Neural progenitor cell (in vitro differentiated cells): ENCODE measurements at regions not wholly inside any gene's neighbourhood (a gene's known extent, or its start where the extent isn't known, plus 50 kb on each side); places are given as distances from the start of the nearest gene placed in this dataset.

ENCODE experiments used
- DNase-seq: peaks from one replicate; pipeline ENCODE4 v3.0.0-alpha.2; 2016; ENCODE audit warnings: low spot score
- H2AFZ ChIP-seq: fragments of 200-600 bp; sonication (generic); replicated peaks from 2 replicates; pipeline ENCODE4 v1.6.1; 2016; ENCODE audit warnings: antibody characterized with exemption
- H3F3A ChIP-seq: fragments of 200-600 bp; sonication (generic); 2 replicates; pipeline ENCODE4 v1.6.1; 2016; ENCODE audit warnings: antibody characterized with exemption, low read depth
- H3K27ac ChIP-seq: fragments of 200-600 bp; sonication (generic); 2 replicates; pipeline ENCODE4 v1.5.1; 2016; ENCODE audit warnings: mild to moderate bottlenecking
- H3K27me3 ChIP-seq: fragments of 200-600 bp; sonication (generic); 2 replicates; pipeline ENCODE4 v1.6.1; 2016; ENCODE audit warnings: mild to moderate bottlenecking, moderate library complexity
- H3K36me3 ChIP-seq: fragments of 200-600 bp; sonication (generic); 2 replicates; pipeline ENCODE4 v1.5.1; 2016
- H3K4me1 ChIP-seq: fragments of 200-600 bp; sonication (generic); 2 replicates; pipeline ENCODE4 v1.6.1; 2016; ENCODE audit warnings: mixed run types
- H3K4me2 ChIP-seq: fragments of 200-600 bp; sonication (generic); 2 replicates; pipeline ENCODE4 v1.6.1; 2016
- H3K4me3 ChIP-seq: fragments of 200-600 bp; sonication (generic); 2 replicates; pipeline ENCODE4 v1.5.1; 2016
- H3K79me2 ChIP-seq: fragments of 200-600 bp; sonication (generic); 2 replicates; pipeline ENCODE4 v1.6.1; 2016; ENCODE audit warnings: low read depth
- H3K9ac ChIP-seq: fragments of 200-600 bp; sonication (generic); 2 replicates; pipeline ENCODE4 v1.6.1; 2016
- H3K9me3 ChIP-seq: fragments of 200-600 bp; sonication (generic); 2 replicates; pipeline ENCODE4 v1.5.1; 2016; ENCODE audit warnings: low read depth
- H4K20me1 ChIP-seq: fragments of 200-600 bp; sonication (generic); 2 replicates; pipeline ENCODE4 v1.6.1; 2016; ENCODE audit warnings: low read depth
- H3K27ac Mint-ChIP-seq: 3 replicates; pipeline ENCODE4 v1.8.0; 2021; ENCODE audit warnings: mixed read lengths
- H3K27me3 Mint-ChIP-seq: 2 replicates; pipeline ENCODE4 v1.8.0; 2022; ENCODE audit warnings: low read depth, mild to moderate bottlenecking, inconsistent platforms, moderate library complexity, mixed read lengths; ENCODE audit not compliant: insufficient read depth
- H3K36me3 Mint-ChIP-seq: 3 replicates; pipeline ENCODE4 v1.8.0; 2021; ENCODE audit warnings: mixed read lengths
- H3K4me1 Mint-ChIP-seq: 3 replicates; pipeline ENCODE4 v1.8.0; 2021; ENCODE audit warnings: mixed read lengths
- H3K4me3 Mint-ChIP-seq: 3 replicates; pipeline ENCODE4 v1.8.0; 2021; ENCODE audit warnings: mild to moderate bottlenecking, moderate library complexity, mixed read lengths
- H3K9me3 Mint-ChIP-seq: 3 replicates; pipeline ENCODE4 v1.8.0; 2020; ENCODE audit warnings: mixed read lengths
- EZH2 ChIP-seq: fragments of 200-600 bp; sonication (generic); IDR thresholded peaks from 2 replicates; pipeline ENCODE4 v1.6.1; 2017; ENCODE audit warnings: antibody characterized with exemption, mild to moderate bottlenecking, moderate library complexity
- EZH2phosphoT487 ChIP-seq: fragments of 200-600 bp; sonication (generic); IDR thresholded peaks from 2 replicates; pipeline ENCODE4 v1.6.1; 2017; ENCODE audit warnings: antibody characterized with exemption
- TF ChIP-seq, protein P1 (sequence below): fragments of 200-600 bp; sonication (generic); IDR thresholded peaks from 2 replicates; pipeline ENCODE4 v1.5.1; 2017; ENCODE audit warnings: antibody characterized with exemption, mild to moderate bottlenecking

DNA sequence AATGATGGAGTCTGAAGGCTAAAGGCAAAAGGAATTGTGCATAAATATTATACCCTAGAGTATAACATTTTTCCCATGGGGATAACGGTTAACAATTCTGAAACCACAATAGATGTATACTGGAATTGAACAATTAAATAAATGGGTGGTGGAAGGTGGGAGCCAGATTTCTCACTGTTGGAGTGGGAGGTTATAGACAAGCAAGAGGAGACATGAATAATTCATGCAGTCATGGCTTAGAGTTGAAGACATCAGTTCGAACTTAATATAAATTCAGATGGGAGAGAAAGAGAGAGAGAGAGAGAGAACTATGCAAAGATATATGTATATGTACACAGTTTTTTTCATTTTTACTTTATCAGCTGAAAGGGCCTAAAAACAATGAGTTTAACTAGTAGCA is 523.9 kb downstream of the FOXG1 start:
- H3K36me3 Mint-ChIP-seq, result peaks cover 3% of the 10 kb centered on the region
- DNase-seq, result no peak
- Histone ChIP-seq H3K4me1 (no peaks in the 10 kb centered on the region), H2AFZ (no peak overlapping the region), H3K9ac (no peak overlapping the region), H4K20me1 (no peaks in the 10 kb centered on the region), H3K9me3 (no peaks in the 10 kb centered on the region), H3K4me2 (no peak overlapping the region), H3K4me3 (no peak overlapping the region), H3K36me3 (no peaks in the 10 kb centered on the region), H3K79me2 (no peaks in the 10 kb centered on the region), H3K27me3 (no peaks in the 10 kb centered on the region), H3K27ac (no peak overlapping the region), H3F3A (no peaks in the 10 kb centered on the region)
- H3K9me3 Mint-ChIP-seq, result peaks cover 29% of the 10 kb centered on the region
- H3K4me3 Mint-ChIP-seq, result no peak overlapping the region
- TF ChIP-seq EZH2 (no peak), EZH2phosphoT487 (no peak)
- TF ChIP-seq, protein P1, sequence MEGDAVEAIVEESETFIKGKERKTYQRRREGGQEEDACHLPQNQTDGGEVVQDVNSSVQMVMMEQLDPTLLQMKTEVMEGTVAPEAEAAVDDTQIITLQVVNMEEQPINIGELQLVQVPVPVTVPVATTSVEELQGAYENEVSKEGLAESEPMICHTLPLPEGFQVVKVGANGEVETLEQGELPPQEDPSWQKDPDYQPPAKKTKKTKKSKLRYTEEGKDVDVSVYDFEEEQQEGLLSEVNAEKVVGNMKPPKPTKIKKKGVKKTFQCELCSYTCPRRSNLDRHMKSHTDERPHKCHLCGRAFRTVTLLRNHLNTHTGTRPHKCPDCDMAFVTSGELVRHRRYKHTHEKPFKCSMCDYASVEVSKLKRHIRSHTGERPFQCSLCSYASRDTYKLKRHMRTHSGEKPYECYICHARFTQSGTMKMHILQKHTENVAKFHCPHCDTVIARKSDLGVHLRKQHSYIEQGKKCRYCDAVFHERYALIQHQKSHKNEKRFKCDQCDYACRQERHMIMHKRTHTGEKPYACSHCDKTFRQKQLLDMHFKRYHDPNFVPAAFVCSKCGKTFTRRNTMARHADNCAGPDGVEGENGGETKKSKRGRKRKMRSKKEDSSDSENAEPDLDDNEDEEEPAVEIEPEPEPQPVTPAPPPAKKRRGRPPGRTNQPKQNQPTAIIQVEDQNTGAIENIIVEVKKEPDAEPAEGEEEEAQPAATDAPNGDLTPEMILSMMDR, result no peak
- peaks cover 4% of the 10 kb centered on the region for H3K27me3 Mint-ChIP-seq
- H3K27ac Mint-ChIP-seq, result no peak overlapping the region
- H3K4me1 Mint-ChIP-seq, result no peaks in the 10 kb centered on the region

DNA sequence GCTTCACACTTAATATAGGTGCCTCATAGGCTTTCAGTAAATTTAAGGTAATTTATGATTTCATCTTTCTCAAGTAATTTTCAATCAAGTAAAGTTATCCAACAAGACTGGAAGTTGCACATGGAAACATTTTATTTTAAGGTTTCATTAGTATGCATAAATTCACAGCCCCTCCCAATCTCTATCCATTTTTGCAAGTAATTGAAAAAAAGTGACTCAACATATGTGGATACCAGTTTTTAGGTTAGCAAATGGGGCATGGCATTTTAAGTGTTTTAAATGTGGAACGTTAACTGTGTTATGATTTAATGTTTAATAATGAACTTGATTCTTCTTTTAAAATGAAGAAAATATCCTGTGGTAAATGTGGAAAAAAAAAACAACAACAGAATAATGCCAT is 532.8 kb downstream of the FOXG1 start:
- no peaks in the 10 kb centered on the region for H3K36me3 Mint-ChIP-seq
- no peaks in the 10 kb centered on the region for H3K4me1 ChIP-seq
- no peak overlapping the region for H3K4me3 Mint-ChIP-seq
- DNase-seq, result no peak
- no peak overlapping the region for H3K9ac ChIP-seq
- no peaks in the 10 kb centered on the region for H3K4me1 Mint-ChIP-seq
- no peak overlapping the region for H3K4me2 ChIP-seq
- TF ChIP-seq EZH2phosphoT487 (no peak), EZH2 (no peak)
- TF ChIP-seq, protein P1, result no peak
- no peak overlapping the region for H3K4me3 ChIP-seq
- H3K27me3 ChIP-seq, result no peaks in the 10 kb centered on the region
- peaks cover 18% of the 10 kb centered on the region for H3K9me3 Mint-ChIP-seq
- H3K36me3 ChIP-seq, result no peaks in the 10 kb centered on the region
- peaks cover 3% of the 10 kb centered on the region for H3K9me3 ChIP-seq
- H3K27ac ChIP-seq, result no peak overlapping the region
- no peak overlapping the region for H3K27ac Mint-ChIP-seq
- peaks cover 1% of the 10 kb centered on the region for H3K27me3 Mint-ChIP-seq
- no peaks in the 10 kb centered on the region for H3K79me2 ChIP-seq
- H4K20me1 ChIP-seq, result no peaks in the 10 kb centered on the region
- H2AFZ ChIP-seq, result no peak overlapping the region
- no peaks in the 10 kb centered on the region for H3F3A ChIP-seq

DNA sequence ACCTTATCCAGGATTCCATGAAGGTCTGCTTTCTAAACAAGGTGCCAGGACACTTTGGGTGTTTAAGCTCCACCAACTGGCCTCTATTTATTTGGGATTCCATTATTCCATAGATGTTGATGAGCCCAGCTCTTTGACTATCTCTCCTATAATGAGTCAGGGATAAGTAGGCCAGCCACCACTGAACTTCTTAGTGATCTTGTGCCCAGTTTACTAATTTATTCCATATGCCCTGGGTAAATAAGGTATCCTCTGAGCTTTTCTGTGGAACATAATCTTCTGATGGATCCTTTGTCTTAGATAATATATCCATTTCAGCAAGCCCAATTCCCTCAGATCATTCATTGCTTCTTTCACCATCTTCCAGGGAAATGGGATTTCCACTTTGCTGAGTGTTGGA is 535.0 kb downstream of the FOXG1 start:
- Histone ChIP-seq H3K36me3 (no peaks in the 10 kb centered on the region), H2AFZ (no peak overlapping the region), H3K4me3 (no peak overlapping the region), H4K20me1 (no peaks in the 10 kb centered on the region), H3K27ac (no peak overlapping the region), H3K79me2 (no peaks in the 10 kb centered on the region), H3K4me1 (no peaks in the 10 kb centered on the region), H3K9me3 (peaks cover 3% of the 10 kb centered on the region), H3K27me3 (no peaks in the 10 kb centered on the region), H3K4me2 (no peak overlapping the region), H3F3A (no peaks in the 10 kb centered on the region), H3K9ac (no peak overlapping the region)
- Mint-ChIP-seq H3K36me3 (no peaks in the 10 kb centered on the region), H3K4me3 (no peak overlapping the region), H3K9me3 (no peaks in the 10 kb centered on the region), H3K27me3 (no peaks in the 10 kb centered on the region), H3K4me1 (no peaks in the 10 kb centered on the region), H3K27ac (no peak overlapping the region)
- TF ChIP-seq EZH2 (no peak), EZH2phosphoT487 (no peak)
- TF ChIP-seq, protein P1, result no peak
- DNase-seq, result no peak

DNA sequence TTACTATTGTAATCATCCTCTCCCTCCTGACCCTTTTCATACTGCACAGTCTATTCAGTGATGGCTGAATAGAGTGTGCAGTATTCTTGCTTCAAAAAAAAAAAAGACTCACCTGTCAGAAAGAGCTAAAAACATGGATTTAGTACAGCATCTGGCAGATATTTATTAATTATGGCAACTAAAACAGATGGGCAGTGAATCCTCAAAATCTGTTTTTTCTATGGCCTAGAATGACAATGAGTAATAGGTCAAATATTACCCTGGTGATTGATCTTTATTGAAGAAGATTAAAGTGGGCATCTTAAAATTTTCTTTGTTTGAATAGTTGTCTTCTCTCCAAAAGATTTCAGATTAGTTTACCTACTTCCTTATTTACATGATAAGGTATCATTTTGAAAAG is 543.6 kb downstream of the FOXG1 start:
- Histone ChIP-seq H3K4me1 (no peaks in the 10 kb centered on the region), H3K4me2 (no peak overlapping the region), H3K36me3 (no peaks in the 10 kb centered on the region), H3K9me3 (no peaks in the 10 kb centered on the region), H4K20me1 (no peaks in the 10 kb centered on the region), H3F3A (no peaks in the 10 kb centered on the region), H3K27ac (no peak overlapping the region), H2AFZ (no peak overlapping the region), H3K79me2 (no peaks in the 10 kb centered on the region), H3K4me3 (no peak overlapping the region), H3K9ac (no peak overlapping the region), H3K27me3 (no peaks in the 10 kb centered on the region)
- no peaks in the 10 kb centered on the region for H3K36me3 Mint-ChIP-seq
- TF ChIP-seq, protein P1, result no peak
- TF ChIP-seq EZH2phosphoT487 (no peak), EZH2 (no peak)
- no peaks in the 10 kb centered on the region for H3K9me3 Mint-ChIP-seq
- DNase-seq, result no peak
- no peak overlapping the region for H3K4me3 Mint-ChIP-seq
- no peaks in the 10 kb centered on the region for H3K27me3 Mint-ChIP-seq
- no peaks in the 10 kb centered on the region for H3K4me1 Mint-ChIP-seq
- no peak overlapping the region for H3K27ac Mint-ChIP-seq
